Parathyroid adenoma (tissue), 2 donors: ENCODE measurements at regions not wholly inside any gene's neighbourhood (a gene's known extent, or its start where the extent isn't known, plus 50 kb on each side); places are given as distances from the start of the nearest gene placed in this dataset.
"Not testable (repeated sequence)": the region's sequence is repeated elsewhere in the genome, so short reads cannot be mapped to it uniquely, and the experiment has no call there.

ENCODE experiments used
- H2AFZ ChIP-seq: fragments of 300-600 bp; sonication (generic); one replicate; pipeline ENCODE4 v1.7.0; 2017; ENCODE audit warnings: antibody characterized with exemption, mild to moderate bottlenecking
- H3K27ac ChIP-seq: fragments of 300-600 bp; sonication (generic); one replicate; pipeline ENCODE4 v1.7.0; 2017
- H3K27me3 ChIP-seq: fragments of 300-600 bp; sonication (generic); one replicate; pipeline ENCODE4 v1.7.0; 2017; ENCODE audit warnings: low read length; ENCODE audit not compliant: control insufficient read depth, insufficient read depth
- H3K36me3 ChIP-seq: fragments of 300-600 bp; sonication (generic); one replicate; pipeline ENCODE4 v1.7.0; 2017; ENCODE audit warnings: low read length; ENCODE audit not compliant: control insufficient read depth, insufficient read depth
- H3K4me1 ChIP-seq: fragments of 300-600 bp; sonication (generic); one replicate; pipeline ENCODE4 v1.7.0; 2017; ENCODE audit warnings: control low read depth
- H3K4me2 ChIP-seq: fragments of 300-600 bp; sonication (generic); one replicate; pipeline ENCODE4 v1.7.0; 2017; ENCODE audit warnings: low read length
- H3K4me3 ChIP-seq: fragments of 300-600 bp; sonication (generic); one replicate; pipeline ENCODE4 v1.7.0; 2017; ENCODE audit warnings: low read depth, low read length
- H3K79me2 ChIP-seq: fragments of 300-600 bp; sonication (generic); one replicate; pipeline ENCODE4 v1.7.0; 2017; ENCODE audit warnings: control low read depth
- H3K9ac ChIP-seq: fragments of 300-600 bp; sonication (generic); one replicate; pipeline ENCODE4 v1.7.0; 2017; ENCODE audit warnings: mild to moderate bottlenecking
- H3K9me3 ChIP-seq: fragments of 300-600 bp; sonication (generic); one replicate; pipeline ENCODE4 v1.7.0; 2017; ENCODE audit warnings: low read length; ENCODE audit not compliant: control insufficient read depth
- TF ChIP-seq, protein P1 (sequence below): fragments of 300-600 bp; sonication (generic); IDR thresholded peaks from one replicate; pipeline ENCODE4 v1.7.0; 2017; ENCODE audit warnings: antibody characterized with exemption, mild to moderate bottlenecking
- donor health status: primary hyperparathyroidism.

- H3K9ac ChIP-seq = no peak overlapping the region
- H2AFZ ChIP-seq = no peak overlapping the region
- peaks cover 11% of the 10 kb centered on the region for H3K79me2 ChIP-seq
- H3K4me2 ChIP-seq = no peak overlapping the region
- H3K27ac ChIP-seq = no peak overlapping the region
- H3K4me1 ChIP-seq = no peaks in the 10 kb centered on the region
- H3K4me3 ChIP-seq = no peak overlapping the region
- H3K27me3 ChIP-seq = no peaks in the 10 kb centered on the region
- TF ChIP-seq, protein P1, sequence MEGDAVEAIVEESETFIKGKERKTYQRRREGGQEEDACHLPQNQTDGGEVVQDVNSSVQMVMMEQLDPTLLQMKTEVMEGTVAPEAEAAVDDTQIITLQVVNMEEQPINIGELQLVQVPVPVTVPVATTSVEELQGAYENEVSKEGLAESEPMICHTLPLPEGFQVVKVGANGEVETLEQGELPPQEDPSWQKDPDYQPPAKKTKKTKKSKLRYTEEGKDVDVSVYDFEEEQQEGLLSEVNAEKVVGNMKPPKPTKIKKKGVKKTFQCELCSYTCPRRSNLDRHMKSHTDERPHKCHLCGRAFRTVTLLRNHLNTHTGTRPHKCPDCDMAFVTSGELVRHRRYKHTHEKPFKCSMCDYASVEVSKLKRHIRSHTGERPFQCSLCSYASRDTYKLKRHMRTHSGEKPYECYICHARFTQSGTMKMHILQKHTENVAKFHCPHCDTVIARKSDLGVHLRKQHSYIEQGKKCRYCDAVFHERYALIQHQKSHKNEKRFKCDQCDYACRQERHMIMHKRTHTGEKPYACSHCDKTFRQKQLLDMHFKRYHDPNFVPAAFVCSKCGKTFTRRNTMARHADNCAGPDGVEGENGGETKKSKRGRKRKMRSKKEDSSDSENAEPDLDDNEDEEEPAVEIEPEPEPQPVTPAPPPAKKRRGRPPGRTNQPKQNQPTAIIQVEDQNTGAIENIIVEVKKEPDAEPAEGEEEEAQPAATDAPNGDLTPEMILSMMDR = no peak
- no peaks in the 10 kb centered on the region for H3K9me3 ChIP-seq
- H3K36me3 ChIP-seq = no peaks in the 10 kb centered on the region
These were observed 83.2 kb upstream of the TNRC6B start for GRCh38 chr22:40094485-40094884.

- H3K4me3 ChIP-seq, H3K36me3 ChIP-seq: not testable (repeated sequence)
- peaks cover 14% of the 10 kb centered on the region for H3K79me2 ChIP-seq
These were observed 77.8 kb upstream of the TNRC6B start for GRCh38 chr22:40099887-40100286.

DNA sequence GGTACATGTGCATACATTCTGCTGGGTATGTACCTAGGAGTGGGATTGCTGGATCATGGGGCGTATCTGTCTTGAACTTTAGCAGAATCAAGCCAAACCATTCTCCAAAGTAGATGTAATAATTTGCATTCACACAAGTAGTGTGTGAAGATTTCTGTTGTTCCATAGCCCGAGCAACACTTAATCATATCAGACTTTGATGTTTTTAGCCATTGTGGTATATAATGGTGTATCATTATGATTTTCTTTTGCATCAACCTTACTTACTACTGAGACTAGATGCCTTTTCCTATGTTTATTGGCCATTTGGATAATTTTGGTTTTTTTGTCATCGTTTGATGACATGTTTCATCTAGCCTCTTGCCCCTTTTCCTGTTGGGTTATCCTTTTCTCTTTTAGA is 72.0 kb upstream of the TNRC6B start:
- peaks cover 5% of the 10 kb centered on the region for H3K4me1 ChIP-seq
- no peak overlapping the region for H2AFZ ChIP-seq
- no peaks in the 10 kb centered on the region for H3K9me3 ChIP-seq
- H3K27ac ChIP-seq = no peak overlapping the region
- no peak overlapping the region for H3K4me3 ChIP-seq
- TF ChIP-seq, protein P1 = no peak
- no peaks in the 10 kb centered on the region for H3K27me3 ChIP-seq
- no peak overlapping the region for H3K9ac ChIP-seq
- H3K36me3 ChIP-seq = no peaks in the 10 kb centered on the region
- no peak overlapping the region for H3K4me2 ChIP-seq
- peaks cover 27% of the 10 kb centered on the region for H3K79me2 ChIP-seq

More at GRCh38 chr22:40099887-40100286, 77.8 kb upstream of the TNRC6B start:
- H3K9ac ChIP-seq, H3K27me3 ChIP-seq, H3K4me1 ChIP-seq, H3K9me3 ChIP-seq, H3K4me2 ChIP-seq, H2AFZ ChIP-seq, H3K27ac ChIP-seq: not testable (repeated sequence)

- H3K4me1 ChIP-seq = peaks cover 5% of the 10 kb centered on the region
- H3K4me2 ChIP-seq = no peak overlapping the region
- TF ChIP-seq, protein P1 = no peak
- H3K4me3 ChIP-seq = no peak overlapping the region
- H3K36me3 ChIP-seq = no peaks in the 10 kb centered on the region
- no peak overlapping the region for H2AFZ ChIP-seq
- H3K9ac ChIP-seq = no peak overlapping the region
- no peaks in the 10 kb centered on the region for H3K9me3 ChIP-seq
- H3K27ac ChIP-seq = no peak overlapping the region
- H3K79me2 ChIP-seq = peaks cover 32% of the 10 kb centered on the region
- no peaks in the 10 kb centered on the region for H3K27me3 ChIP-seq
These were observed 70.5 kb upstream of the TNRC6B start for GRCh38 chr22:40107244-40107643.

- Histone ChIP-seq H3K4me2 (peak overlapping the region; percentile 20), H3K79me2 (peaks cover 33% of the 10 kb centered on the region), H2AFZ (no peak overlapping the region), H3K27me3 (no peaks in the 10 kb centered on the region), H3K9ac (no peak overlapping the region), H3K36me3 (no peaks in the 10 kb centered on the region), H3K4me3 (no peak overlapping the region), H3K4me1 (peaks cover 5% of the 10 kb centered on the region), H3K9me3 (no peaks in the 10 kb centered on the region), H3K27ac (no peak overlapping the region)
- TF ChIP-seq, protein P1 = no peak
These were observed 69.8 kb upstream of the TNRC6B start for GRCh38 chr22:40107851-40108378.
